H9 (cell line): ENCODE measurements at regions not wholly inside any gene's neighbourhood (a gene's known extent, or its start where the extent isn't known, plus 50 kb on each side); places are given as distances from the start of the nearest gene placed in this dataset.

Source experiments
- DNase-seq: peaks from one replicate; pipeline ENCODE4 v3.0.0-alpha.2; 2017
- H2AFZ ChIP-seq: one replicate; pipeline ENCODE4 v1.6.1; 2013; ENCODE audit warnings: mild to moderate bottlenecking, low read length, control low read depth, moderate library complexity
- H2AK5ac ChIP-seq: 2 replicates; pipeline ENCODE4 v1.6.1; 2013; ENCODE audit warnings: low read length, control low read depth, mixed read lengths; ENCODE audit not compliant: insufficient read length
- H2BK120ac ChIP-seq: one replicate; pipeline ENCODE4 v1.6.1; 2013; ENCODE audit warnings: low read depth, mild to moderate bottlenecking, low read length, control low read depth, inconsistent platforms; ENCODE audit not compliant: poor library complexity, severe bottlenecking
- H2BK12ac ChIP-seq: 2 replicates; pipeline ENCODE4 v1.6.1; 2013; ENCODE audit warnings: low read length, control low read depth, mixed read lengths, low read depth; ENCODE audit not compliant: insufficient read length
- H2BK15ac ChIP-seq: 2 replicates; pipeline ENCODE4 v1.6.1; 2013; ENCODE audit warnings: low read depth, low read length, control low read depth
- H2BK20ac ChIP-seq: one replicate; pipeline ENCODE4 v1.6.1; 2013; ENCODE audit warnings: low read depth, mild to moderate bottlenecking, low read length, control low read depth, inconsistent platforms; ENCODE audit not compliant: poor library complexity, severe bottlenecking
- H2BK5ac ChIP-seq: 2 replicates; pipeline ENCODE4 v1.6.1; 2013; ENCODE audit warnings: low read length, control low read depth, mixed read lengths; ENCODE audit not compliant: insufficient read length
- H3K14ac ChIP-seq: 2 replicates; pipeline ENCODE4 v1.6.1; 2013; ENCODE audit warnings: low read length, control low read depth; ENCODE audit not compliant: insufficient read depth
- H3K18ac ChIP-seq: 2 replicates; pipeline ENCODE4 v1.6.1; 2013; ENCODE audit warnings: low read depth, mild to moderate bottlenecking, mixed read lengths, low read length, control low read depth; ENCODE audit not compliant: insufficient read length
- H3K23ac ChIP-seq: 2 replicates; pipeline ENCODE4 v1.6.1; 2013; ENCODE audit warnings: low read length, control low read depth, mixed read lengths, low read depth; ENCODE audit not compliant: insufficient read length
- H3K23me2 ChIP-seq: 2 replicates; pipeline ENCODE4 v1.6.1; 2013; ENCODE audit warnings: low read depth, mild to moderate bottlenecking, mixed read lengths, low read length, control low read depth; ENCODE audit not compliant: insufficient read length, poor library complexity, severe bottlenecking
- H3K27ac ChIP-seq: 2 replicates; pipeline ENCODE4 v1.5.1; 2013; ENCODE audit warnings: low read length, control low read depth, mixed read lengths, low read depth; ENCODE audit not compliant: insufficient read length
- H3K27me3 ChIP-seq: 2 replicates; pipeline ENCODE4 v1.6.1; 2013; ENCODE audit warnings: low read length, control low read depth, inconsistent platforms; ENCODE audit not compliant: insufficient read depth
- H3K4ac ChIP-seq: 2 replicates; pipeline ENCODE4 v1.6.1; 2013; ENCODE audit warnings: low read depth, mild to moderate bottlenecking, control low read depth, inconsistent platforms, low read length, moderate library complexity
- H3K4me1 ChIP-seq: 2 replicates; pipeline ENCODE4 v1.6.1; 2013; ENCODE audit warnings: low read length, control low read depth, inconsistent platforms; ENCODE audit not compliant: insufficient read depth
- H3K4me2 ChIP-seq: 2 replicates; pipeline ENCODE4 v1.6.1; 2013; ENCODE audit warnings: low read length, control low read depth, mixed read lengths; ENCODE audit not compliant: insufficient read length, insufficient read depth
- H3K56ac ChIP-seq: 2 replicates; pipeline ENCODE4 v1.6.1; 2013; ENCODE audit warnings: low read depth, mild to moderate bottlenecking, mixed read lengths, low read length, control low read depth; ENCODE audit not compliant: insufficient read length
- H3K79me1 ChIP-seq: 2 replicates; pipeline ENCODE4 v1.6.1; 2013; ENCODE audit warnings: low read depth, mild to moderate bottlenecking, moderate library complexity, low read length, control low read depth, inconsistent platforms; ENCODE audit not compliant: insufficient read depth, poor library complexity, severe bottlenecking
- H3K79me2 ChIP-seq: 2 replicates; pipeline ENCODE4 v1.6.1; 2013; ENCODE audit warnings: low read length, control low read depth, inconsistent platforms; ENCODE audit not compliant: insufficient read depth
- H3K9ac ChIP-seq: 2 replicates; pipeline ENCODE4 v1.6.1; 2013; ENCODE audit warnings: low read length, control low read depth, mixed read lengths; ENCODE audit not compliant: insufficient read length; ENCODE audit errors: extremely low read depth
- H3K9me3 ChIP-seq: one replicate; pipeline ENCODE4 v1.6.1; 2013; ENCODE audit warnings: low read depth, low read length, inconsistent platforms; ENCODE audit not compliant: control insufficient read depth
- H3T11ph ChIP-seq: one replicate; pipeline ENCODE4 v1.6.1; 2013; ENCODE audit warnings: mild to moderate bottlenecking, low read length, control low read depth, inconsistent platforms
- H4K20me1 ChIP-seq: one replicate; pipeline ENCODE4 v1.6.1; 2013; ENCODE audit not compliant: control insufficient read depth, insufficient read length, insufficient read depth
- H4K5ac ChIP-seq: 2 replicates; pipeline ENCODE4 v1.6.1; 2013; ENCODE audit warnings: low read depth, mild to moderate bottlenecking, mixed read lengths, low read length, control low read depth; ENCODE audit not compliant: insufficient read length
- H4K8ac ChIP-seq: replicated peaks from 2 replicates; pipeline ENCODE4 v1.6.1; 2013; ENCODE audit warnings: low read length, control low read depth, mixed read lengths, low read depth; ENCODE audit not compliant: insufficient read length
- H4K91ac ChIP-seq: 2 replicates; pipeline ENCODE4 v1.6.1; 2013; ENCODE audit warnings: low read depth, mild to moderate bottlenecking, moderate library complexity, mixed read lengths, low read length, control low read depth; ENCODE audit not compliant: insufficient read length
- H3K27ac Mint-ChIP-seq, 3 experiments: 2 replicates in 2 of 3; 3 replicates in 1 of 3; pipeline ENCODE4 v1.8.0; 2020 to 2021; ENCODE audit warnings: mixed read lengths in 3 of 3, mild to moderate bottlenecking in 1 of 3, moderate library complexity in 1 of 3
- H3K27me3 Mint-ChIP-seq: 2 replicates; pipeline ENCODE4 v1.8.0; 2021; ENCODE audit warnings: low read depth, mild to moderate bottlenecking, moderate library complexity, mixed read lengths
- H3K36me3 Mint-ChIP-seq, 3 experiments: 2 replicates in 2 of 3; 3 replicates in 1 of 3; pipeline ENCODE4 v1.8.0; 2020 to 2021; ENCODE audit warnings: low read depth in 3 of 3, mixed read lengths in 3 of 3; ENCODE audit not compliant: insufficient read depth in 1 of 3
- H3K4me1 Mint-ChIP-seq, 2 experiments: 2 replicates each; pipeline ENCODE4 v1.8.0; 2020; ENCODE audit warnings: mixed read lengths in 2 of 2
- H3K4me3 Mint-ChIP-seq, 2 experiments: 2 replicates in 1 of 2; 3 replicates in 1 of 2; pipeline ENCODE4 v1.8.0; 2020 to 2021; ENCODE audit warnings: mild to moderate bottlenecking in 2 of 2, mixed read lengths in 2 of 2, moderate library complexity in 1 of 2
- H3K9me3 Mint-ChIP-seq, 2 experiments: 2 replicates in 1 of 2; 3 replicates in 1 of 2; pipeline ENCODE4 v1.8.0; 2020; ENCODE audit warnings: mild to moderate bottlenecking in 2 of 2, mixed read lengths in 2 of 2, moderate library complexity in 1 of 2
- CTCF ChIP-seq: fragments of 200-600 bp; sonication (generic); conservative IDR thresholded peaks from 3 replicates; pipeline ENCODE4 v1.8.0; 2021; ENCODE audit warnings: antibody characterized with exemption, mild to moderate bottlenecking
- WGBS: extraction: QIAGEN DNeasy Blood & Tissue Kit; methylation state at CpG from one replicate; pipeline ENCODE4 v1.1.7; 2013; ENCODE audit warnings: missing lambda C conversion rate, low lambda C conversion rate, mixed read lengths; ENCODE audit not compliant: insufficient read length; ENCODE audit errors: extremely low coverage; 5-methylcytosine and 5-hydroxymethylcytosine counted together

- Histone ChIP-seq H2BK120ac (no peak overlapping the region), H4K8ac (no peak overlapping the region), H4K5ac (no peak overlapping the region), H3K4ac (no peak overlapping the region), H3K9me3 (no peaks in the 10 kb centered on the region), H3K18ac (no peak overlapping the region), H2BK15ac (no peak overlapping the region), H3K4me2 (no peak overlapping the region), H2BK20ac (no peak overlapping the region), H3K14ac (no peak overlapping the region), H3K79me2 (no peaks in the 10 kb centered on the region), H3T11ph (no peak overlapping the region), H3K56ac (no peak overlapping the region), H4K20me1 (no peaks in the 10 kb centered on the region), H3K4me1 (no peaks in the 10 kb centered on the region; the same call in 1 of the 2 replicates), H3K23me2 (no peaks in the 10 kb centered on the region), H3K9ac (no peak overlapping the region), H2BK5ac (no peak overlapping the region), H2AK5ac (no peak overlapping the region), H3K79me1 (no peaks in the 10 kb centered on the region), H4K91ac (no peak overlapping the region), H2BK12ac (no peak overlapping the region), H2AFZ (no peak overlapping the region), H3K27me3 (no peaks in the 10 kb centered on the region), H3K27ac (no peak overlapping the region), H3K23ac (no peak overlapping the region)
- Mint-ChIP-seq H3K27me3 (no peaks in the 10 kb centered on the region), H3K4me3 (no peak overlapping the region), H3K36me3 (no peaks in the 10 kb centered on the region), H3K27ac (no peak overlapping the region), H3K9me3 (0 out of 5 replicates have a peak, but pooled peaks cover 0 to 3% of the 10 kb centered on the region in 2 experiments), H3K4me1 (peaks cover 28% of the 10 kb centered on the region in 2 experiments)
- no CpG with 5 or more reads among the region's 5 CpGs for WGBS
- DNase-seq: no peak
- TF ChIP-seq CTCF: no peak
Measured at GRCh38 chr14:85319101-85319500, 210.8 kb upstream of the FLRT2 start.
